Loucy (cell line): ENCODE measurements at regions not wholly inside any gene's neighbourhood (a gene's known extent, or its start where the extent isn't known, plus 50 kb on each side); places are given as distances from the start of the nearest gene placed in this dataset.

ENCODE experiments used
- CTCF ChIP-seq: fragments of 200-600 bp; sonication (generic); conservative IDR thresholded peaks from 2 replicates; pipeline ENCODE4 v1.5.1; 2014; ENCODE audit warnings: mild to moderate bottlenecking, antibody characterized with exemption, low read length
- EZH2phosphoT487 ChIP-seq: fragments of 200-600 bp; IDR thresholded peaks from 2 replicates; pipeline ENCODE4 v1.6.1; 2018; ENCODE audit warnings: antibody characterized with exemption, mild to moderate bottlenecking, moderate library complexity, borderline replicate concordance

- no peak for TF ChIP-seq CTCF
- no peak for TF ChIP-seq EZH2phosphoT487
Measured at GRCh38 chr5:6806668-6807067, 93.4 kb downstream of the TENT4A start.
